CD4-positive, alpha-beta T cell (primary cell): ENCODE measurements at regions not wholly inside any gene's neighbourhood (a gene's known extent, or its start where the extent isn't known, plus 50 kb on each side); places are given as distances from the start of the nearest gene placed in this dataset.

Source experiments
- ATAC-seq: fragments of 200-7000 bp; cut with Tn5 transposase; one replicate; pipeline ENCODE4 v1.10.0; 2022; ENCODE audit warnings: mild to moderate bottlenecking; ENCODE audit not compliant: poor library complexity
- CTCF ChIA-PET: fragments of 350-600 bp; sonication (Branson Sonifier 250); formaldehyde crosslinking; loops from one replicate; lab custom pipeline; 2021; ENCODE audit warnings: antibody characterized with exemption, inconsistent platforms; lab: Charles Lee
- POLR2A ChIA-PET: fragments of 350-600 bp; sonication (Branson Sonifier 250); formaldehyde crosslinking; loops from one replicate; lab custom pipeline; 2021; ENCODE audit warnings: antibody characterized with exemption, inconsistent platforms; lab: Charles Lee
- DNase-seq, 14 experiments: peaks; one replicate each; pipeline ENCODE4 v3.0.0-alpha.2; 2013 to 2020; ENCODE audit warnings: mixed read lengths in 2 of 14
- H3K27ac ChIP-seq, 2 donors: one replicate each; pipeline versions ENCODE4 v1.5.1 to v1.7.0; 2013; ENCODE audit warnings: low read length in 2 of 2, low read depth in 1 of 2, mild to moderate bottlenecking in 1 of 2
- H3K27me3 ChIP-seq, 2 experiments: 1 replicate in 1 of 2; 2 replicates in 1 of 2; pipeline versions ENCODE4 v1.6.1 to v1.7.0; 2013; ENCODE audit warnings: low read length in 2 of 2, control low read depth in 1 of 2, mild to moderate bottlenecking in 1 of 2, moderate library complexity in 1 of 2; ENCODE audit not compliant: insufficient read depth in 2 of 2, control insufficient read depth in 1 of 2
- H3K36me3 ChIP-seq: one replicate; pipeline ENCODE4 v1.6.1; 2013; ENCODE audit warnings: low read length, control low read depth; ENCODE audit not compliant: insufficient read depth
- H3K4me1 ChIP-seq: one replicate; pipeline ENCODE4 v1.6.1; 2013; ENCODE audit warnings: low read length, control low read depth; ENCODE audit not compliant: insufficient read depth
- H3K4me3 ChIP-seq: one replicate; pipeline ENCODE4 v1.5.1; 2013; ENCODE audit warnings: mild to moderate bottlenecking, low read length, moderate library complexity
- H3K9me3 ChIP-seq, 2 experiments: 1 replicate in 1 of 2; 2 replicates in 1 of 2; pipeline versions ENCODE4 v1.6.1 to v1.7.0; 2013; ENCODE audit warnings: low read length in 2 of 2, mild to moderate bottlenecking in 2 of 2, control low read depth in 1 of 2, moderate library complexity in 1 of 2; ENCODE audit not compliant: control insufficient read depth in 1 of 2, insufficient read depth in 1 of 2
- H3K27ac Mint-ChIP-seq: one replicate; pipeline ENCODE4 v1.8.0; 2020; ENCODE audit warnings: mixed read lengths
- H3K27me3 Mint-ChIP-seq: one replicate; pipeline ENCODE4 v1.8.0; 2021; ENCODE audit warnings: mixed read lengths
- H3K36me3 Mint-ChIP-seq: one replicate; pipeline ENCODE4 v1.8.0; 2021; ENCODE audit warnings: low read depth, mixed read lengths
- H3K4me1 Mint-ChIP-seq: one replicate; pipeline ENCODE4 v1.8.0; 2021; ENCODE audit warnings: low read depth, mixed read lengths
- H3K4me3 Mint-ChIP-seq: one replicate; pipeline ENCODE4 v1.8.0; 2020; ENCODE audit warnings: mild to moderate bottlenecking, mixed read lengths
- H3K9me3 Mint-ChIP-seq: one replicate; pipeline ENCODE4 v1.8.0; 2020; ENCODE audit warnings: mixed read lengths
- intact Hi-C, 2 experiments: fragments of 100-400 bp; cut with DNase I in 1 of 2; cut with micrococcal nuclease in 1 of 2; formaldehyde crosslinking; loops; one replicate each; pipeline versions ENCODE4 v1.15.1 to v1.9.0; 2023 to 2025; cut with DNase I, micrococcal nuclease
- TF ChIP-seq, protein P1 (sequence below): fragments of 200-600 bp; IDR thresholded peaks from one replicate; pipeline ENCODE4 v1.8.0; 2022; ENCODE audit warnings: antibody characterized with exemption, mild to moderate bottlenecking

DNA sequence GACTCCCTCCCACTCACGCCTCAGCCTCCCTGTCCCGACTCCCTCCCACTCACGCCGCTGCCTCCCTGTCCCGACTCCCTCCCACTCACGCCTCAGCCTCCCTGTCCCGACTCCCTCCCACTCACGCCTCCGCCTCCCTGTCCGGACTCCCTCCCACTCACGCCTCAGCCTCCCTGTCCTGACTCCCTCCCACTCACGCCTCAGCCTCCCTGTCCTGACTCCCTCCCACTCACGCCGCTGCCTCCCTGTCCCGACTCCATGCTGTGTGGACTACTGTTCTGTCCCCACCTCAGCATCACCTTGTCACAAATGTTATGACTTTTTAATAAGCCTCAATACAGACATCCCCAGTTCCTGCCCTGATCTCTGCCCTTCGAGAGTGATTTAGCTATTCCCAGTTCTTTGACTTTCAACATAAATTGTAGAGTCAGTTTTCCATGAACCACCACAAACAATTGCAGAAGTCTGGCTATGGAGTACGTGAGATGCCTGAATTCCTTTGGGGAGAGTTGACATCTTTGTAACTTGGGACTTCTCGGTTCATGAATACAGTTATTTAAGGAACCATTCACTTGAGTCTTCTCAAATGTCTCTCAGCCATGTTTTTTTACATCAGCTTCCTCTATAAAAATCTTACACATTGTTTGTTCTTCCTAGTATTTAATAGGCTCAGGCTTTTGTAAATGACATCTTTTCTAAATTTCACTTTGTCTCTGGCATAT lies 71.9 kb downstream of the FOXL3 start:
- H3K4me3 ChIP-seq, result peak overlapping the region; percentile 28
- intact Hi-C loops, result loop anchor here (1.0 to 5.0 kb wide), 3 partner anchors 11 to 260 kb away; no protein-coding TSS in a partner anchor
- TF ChIP-seq, protein P1, sequence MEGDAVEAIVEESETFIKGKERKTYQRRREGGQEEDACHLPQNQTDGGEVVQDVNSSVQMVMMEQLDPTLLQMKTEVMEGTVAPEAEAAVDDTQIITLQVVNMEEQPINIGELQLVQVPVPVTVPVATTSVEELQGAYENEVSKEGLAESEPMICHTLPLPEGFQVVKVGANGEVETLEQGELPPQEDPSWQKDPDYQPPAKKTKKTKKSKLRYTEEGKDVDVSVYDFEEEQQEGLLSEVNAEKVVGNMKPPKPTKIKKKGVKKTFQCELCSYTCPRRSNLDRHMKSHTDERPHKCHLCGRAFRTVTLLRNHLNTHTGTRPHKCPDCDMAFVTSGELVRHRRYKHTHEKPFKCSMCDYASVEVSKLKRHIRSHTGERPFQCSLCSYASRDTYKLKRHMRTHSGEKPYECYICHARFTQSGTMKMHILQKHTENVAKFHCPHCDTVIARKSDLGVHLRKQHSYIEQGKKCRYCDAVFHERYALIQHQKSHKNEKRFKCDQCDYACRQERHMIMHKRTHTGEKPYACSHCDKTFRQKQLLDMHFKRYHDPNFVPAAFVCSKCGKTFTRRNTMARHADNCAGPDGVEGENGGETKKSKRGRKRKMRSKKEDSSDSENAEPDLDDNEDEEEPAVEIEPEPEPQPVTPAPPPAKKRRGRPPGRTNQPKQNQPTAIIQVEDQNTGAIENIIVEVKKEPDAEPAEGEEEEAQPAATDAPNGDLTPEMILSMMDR, result no peak
- Mint-ChIP-seq H3K4me1 (peaks cover 71% of the 10 kb centered on the region), H3K36me3 (no peaks in the 10 kb centered on the region), H3K27me3 (no peaks in the 10 kb centered on the region), H3K4me3 (peak overlapping the region; percentile 80), H3K9me3 (no peaks in the 10 kb centered on the region), H3K27ac (peak overlapping the region; percentile 94)
- CTCF ChIA-PET, result no interaction called here
- peak in 1 of 14 experiments; percentile 1 for DNase-seq
- POLR2A ChIA-PET, result interaction anchor here (0.8 to 3.5 kb wide), 10 partner anchors 9 to 514 kb away, joined by 3 to 80 read pairs (median 4); partner anchors contain the start of gene GET4
- no peak for ATAC-seq
- peaks cover 75% of the 10 kb centered on the region for H3K4me1 ChIP-seq
- no peaks in the 10 kb centered on the region for H3K27me3 ChIP-seq
- peak overlapping the region; percentile 49 to 75 for H3K27ac ChIP-seq
- H3K36me3 ChIP-seq, result no peaks in the 10 kb centered on the region
- peaks cover 0 to 28% of the 10 kb centered on the region in 2 experiments for H3K9me3 ChIP-seq

DNA sequence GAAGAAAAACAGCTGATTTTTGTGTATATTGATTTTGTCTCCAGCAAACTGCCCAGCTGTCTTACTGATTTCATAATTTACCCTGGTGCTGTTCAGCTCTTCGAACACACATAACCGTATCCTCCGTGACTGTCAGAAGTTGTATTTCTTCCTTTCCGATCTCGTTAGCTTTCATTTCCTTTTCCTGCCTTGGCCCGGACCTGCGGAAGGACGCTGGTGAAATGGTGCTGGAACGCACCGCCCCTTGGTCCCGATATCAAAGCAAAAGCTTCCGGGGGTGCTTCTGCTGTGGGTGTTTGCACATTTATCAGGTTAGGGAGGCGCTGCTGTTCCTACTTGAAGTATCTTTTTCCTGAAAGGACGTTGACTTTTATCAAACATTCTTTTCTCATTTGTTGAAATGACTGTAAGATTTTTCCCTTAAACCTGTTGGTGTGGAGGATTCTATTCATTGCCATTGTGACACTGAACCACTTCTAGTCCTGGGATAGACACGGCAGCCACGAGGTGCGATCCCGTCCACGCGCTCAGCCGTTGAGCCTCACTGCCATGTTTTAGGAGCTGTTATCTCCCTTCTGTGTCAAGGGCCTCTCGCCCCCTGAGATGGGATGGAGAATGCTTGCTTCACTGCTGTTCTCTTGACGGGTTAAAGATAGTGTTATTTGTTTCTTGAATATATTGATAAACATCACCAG lies 72.6 kb downstream of the FOXL3 start:
- H3K4me3 Mint-ChIP-seq, result peak overlapping the region; percentile 80
- Histone ChIP-seq H3K9me3 (peaks cover 0 to 31% of the 10 kb centered on the region in 2 experiments), H3K27me3 (no peaks in the 10 kb centered on the region), H3K36me3 (no peaks in the 10 kb centered on the region), H3K27ac (peak overlapping the region; percentile 49 to 75), H3K4me1 (peaks cover 82% of the 10 kb centered on the region), H3K4me3 (peak overlapping the region; percentile 28)
- H3K9me3 Mint-ChIP-seq, result no peaks in the 10 kb centered on the region
- no peaks in the 10 kb centered on the region for H3K27me3 Mint-ChIP-seq
- DNase-seq (peak in 11 of 14 experiments; percentile 15 to 77 (median 59)), ATAC-seq (peak; percentile 59)
- ChIA-PET CTCF (interaction anchor here (0.6 kb wide), 1 partner anchor 389 kb away, joined by 3 read pairs; no protein-coding TSS in a partner anchor), POLR2A (interaction anchor here (0.7 to 3.5 kb wide), 11 partner anchors 9 to 612 kb away, joined by 3 to 80 read pairs (median 4); partner anchors contain the start of gene GET4)
- intact Hi-C loops, result loop anchor here (1.0 to 5.0 kb wide), 3 partner anchors 11 to 260 kb away; no protein-coding TSS in a partner anchor
- H3K27ac Mint-ChIP-seq, result peak overlapping the region; percentile 94
- H3K36me3 Mint-ChIP-seq, result no peaks in the 10 kb centered on the region
- TF ChIP-seq, protein P1, result no peak
- peaks cover 75% of the 10 kb centered on the region for H3K4me1 Mint-ChIP-seq

DNA sequence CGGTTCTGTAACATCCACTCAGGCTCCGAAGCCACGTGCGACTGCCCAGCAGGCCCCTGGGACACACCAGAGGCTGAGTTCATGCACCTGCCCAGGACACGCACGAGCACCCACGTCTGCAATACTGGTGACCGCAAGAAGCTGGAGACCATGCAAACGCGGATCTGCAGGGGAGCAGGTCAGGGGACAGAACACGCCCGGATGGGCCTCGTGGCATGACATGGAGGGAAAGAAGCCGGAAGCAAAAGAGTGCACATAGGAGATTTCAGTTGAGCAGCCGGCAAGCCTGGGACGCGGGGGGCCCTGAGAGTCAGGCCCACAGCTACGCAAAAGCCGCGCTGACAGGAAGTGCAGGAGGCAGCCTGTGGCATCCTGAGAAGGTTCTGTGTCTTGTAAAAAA lies 73.7 kb downstream of the FOXL3 start:
- ChIA-PET POLR2A (interaction anchor here (0.6 to 3.5 kb wide), 8 partner anchors 11 to 611 kb away, joined by 3 to 80 read pairs (median 4); partner anchors contain the start of gene COX19), CTCF (no interaction called here)
- Mint-ChIP-seq H3K4me1 (peaks cover 68% of the 10 kb centered on the region), H3K27me3 (no peaks in the 10 kb centered on the region), H3K9me3 (no peaks in the 10 kb centered on the region), H3K4me3 (peak overlapping the region; percentile 80), H3K27ac (peak overlapping the region; percentile 94), H3K36me3 (no peaks in the 10 kb centered on the region)
- Histone ChIP-seq H3K9me3 (peaks cover 0 to 23% of the 10 kb centered on the region in 2 experiments), H3K4me1 (peaks cover 83% of the 10 kb centered on the region), H3K36me3 (no peaks in the 10 kb centered on the region), H3K4me3 (no peak overlapping the region), H3K27ac (no peak overlapping the region), H3K27me3 (no peaks in the 10 kb centered on the region)
- intact Hi-C loops, result loop anchor here (2.0 to 5.0 kb wide), 2 partner anchors 19 to 259 kb away; no protein-coding TSS in a partner anchor
- ATAC-seq, result peak; percentile 75
- DNase-seq, result peak in 10 of 14 experiments; percentile 19 to 72 (median 56)
- TF ChIP-seq, protein P1, result no peak
